Activated CD4-positive, CD25-positive, alpha-beta regulatory T cell treated with anti-CD3 and anti-CD28 coated beads, Interleukin-2, amount 50 U/mL, for 24 hours (primary cell): ENCODE measurements at regions not wholly inside any gene's neighbourhood (a gene's known extent, or its start where the extent isn't known, plus 50 kb on each side); places are given as distances from the start of the nearest gene placed in this dataset.

Experiments
- ATAC-seq, 2 donors: fragments of 150-1000 bp; cut with Tn5 transposase; one replicate each; pipeline ENCODE4 v1.10.0; 2021; ENCODE audit warnings: mild to moderate bottlenecking in 1 of 2, moderate library complexity in 1 of 2

- no peak for ATAC-seq
Measured at GRCh38 chr9:78753039-78753438, 456.1 kb downstream of the PSAT1 start.

GRCh38 chr9:78756813-78757510 is 460.0 kb downstream of the PSAT1 start:
- peak in 1 of 2 donors; percentile 24 for ATAC-seq

- no peak for ATAC-seq
Measured at GRCh38 chr9:78763424-78763823, 466.5 kb downstream of the PSAT1 start.

- no peak for ATAC-seq
Measured at GRCh38 chr9:78765861-78766260, 468.9 kb downstream of the PSAT1 start.

GRCh38 chr9:78767490-78767889 is 470.6 kb downstream of the PSAT1 start:
- ATAC-seq = no peak

GRCh38 chr9:78769690-78770089 is 472.8 kb downstream of the PSAT1 start:
- ATAC-seq = no peak

- ATAC-seq = no peak
Measured at GRCh38 chr9:78775211-78775610, 478.3 kb downstream of the PSAT1 start.

GRCh38 chr9:78775696-78776295 is 478.9 kb downstream of the PSAT1 start:
- no peak for ATAC-seq

GRCh38 chr9:78777747-78778146 is 480.8 kb downstream of the PSAT1 start:
- no peak for ATAC-seq

- ATAC-seq = no peak
Measured at GRCh38 chr9:78778318-78778717, 481.4 kb downstream of the PSAT1 start.

GRCh38 chr9:78778861-78779374 is 482.0 kb downstream of the PSAT1 start:
- ATAC-seq = no peak

- no peak for ATAC-seq
Measured at GRCh38 chr9:78781681-78782080, 484.8 kb downstream of the PSAT1 start.

- ATAC-seq = no peak
Measured at GRCh38 chr9:78782234-78782633, 485.3 kb downstream of the PSAT1 start.

GRCh38 chr9:78782858-78783257 is 485.9 kb downstream of the PSAT1 start:
- no peak for ATAC-seq

GRCh38 chr9:78783743-78784142 is 486.8 kb downstream of the PSAT1 start:
- no peak for ATAC-seq

GRCh38 chr9:78786794-78787193 is 489.9 kb downstream of the PSAT1 start:
- ATAC-seq = no peak

GRCh38 chr9:78788101-78788500 is 491.2 kb downstream of the PSAT1 start:
- no peak for ATAC-seq

GRCh38 chr9:78791779-78792178 is 494.9 kb downstream of the PSAT1 start:
- no peak for ATAC-seq

- ATAC-seq = no peak
Measured at GRCh38 chr9:78792745-78793144, 495.8 kb downstream of the PSAT1 start.

GRCh38 chr9:78805771-78806170 is 508.8 kb downstream of the PSAT1 start:
- no peak for ATAC-seq

GRCh38 chr9:78806492-78807160 is 509.7 kb downstream of the PSAT1 start:
- ATAC-seq = no peak

GRCh38 chr9:78807286-78807685 is 510.4 kb downstream of the PSAT1 start:
- no peak for ATAC-seq

- no peak for ATAC-seq
Measured at GRCh38 chr9:78808048-78808447, 511.1 kb downstream of the PSAT1 start.
